CD4-positive, alpha-beta T cell treated with Interleukin-2 at 100 ng/mL for 4 hours (primary cell): ENCODE measurements at regions not wholly inside any gene's neighbourhood (a gene's known extent, or its start where the extent isn't known, plus 50 kb on each side); places are given as distances from the start of the nearest gene placed in this dataset.

Experiments used
- DNase-seq: peaks from one replicate; pipeline ENCODE4 v3.0.0-alpha.2; 2020; ENCODE audit warnings: low spot score

DNA sequence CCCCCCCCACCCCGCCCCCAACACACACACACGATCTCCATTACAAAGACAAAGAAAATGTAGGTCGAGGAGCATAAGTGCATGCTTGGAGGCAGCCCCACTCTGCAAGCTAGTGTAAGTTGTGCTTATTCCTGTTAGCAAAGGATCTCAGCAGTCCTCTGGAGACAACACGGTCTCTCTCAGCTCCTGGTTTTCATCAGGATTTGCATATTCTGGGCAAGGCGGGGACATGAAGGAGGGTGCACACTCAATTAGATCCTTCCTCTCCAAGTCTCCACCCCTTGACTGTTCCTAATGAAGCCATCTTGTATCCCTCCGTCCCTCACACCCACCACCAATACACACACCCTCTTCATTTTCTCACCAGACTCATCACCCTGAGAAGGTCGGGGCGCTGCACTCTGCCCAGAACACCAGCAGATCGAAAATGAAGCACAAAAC lies 63.8 kb downstream of the MRPL46 start:
- no peak for DNase-seq

DNA sequence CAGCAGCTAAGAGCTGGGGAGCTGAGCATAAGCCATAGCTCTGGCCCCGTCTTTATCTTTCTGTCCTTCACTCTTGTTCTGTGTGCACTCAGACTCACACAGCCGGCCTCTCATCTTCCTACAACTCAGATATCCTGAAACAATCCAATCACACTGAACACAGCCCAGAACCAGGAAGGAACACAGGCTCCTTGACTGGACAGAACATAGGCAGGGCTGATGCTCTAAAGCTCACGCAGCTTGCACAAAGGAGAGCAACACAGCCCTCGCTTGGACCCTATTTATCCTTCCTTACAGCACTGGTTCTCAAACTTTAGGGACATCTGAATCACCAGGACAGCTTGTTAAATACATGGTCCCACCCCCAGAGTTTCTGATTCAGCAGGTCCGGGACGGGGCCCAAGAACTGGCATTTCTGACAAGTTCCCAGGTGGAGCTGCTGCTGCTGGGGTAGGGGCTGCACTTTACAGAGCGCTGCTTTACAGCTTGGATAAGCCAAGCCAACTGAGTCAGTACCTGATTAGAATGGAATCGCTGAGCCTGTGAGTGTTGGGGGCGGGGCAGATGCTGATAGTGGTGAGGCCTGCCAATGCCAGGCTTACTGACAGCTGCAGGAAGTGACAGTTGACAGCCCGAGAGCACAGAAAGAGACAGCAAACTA lies 65.1 kb downstream of the MRPL46 start:
- no peak for DNase-seq

DNA sequence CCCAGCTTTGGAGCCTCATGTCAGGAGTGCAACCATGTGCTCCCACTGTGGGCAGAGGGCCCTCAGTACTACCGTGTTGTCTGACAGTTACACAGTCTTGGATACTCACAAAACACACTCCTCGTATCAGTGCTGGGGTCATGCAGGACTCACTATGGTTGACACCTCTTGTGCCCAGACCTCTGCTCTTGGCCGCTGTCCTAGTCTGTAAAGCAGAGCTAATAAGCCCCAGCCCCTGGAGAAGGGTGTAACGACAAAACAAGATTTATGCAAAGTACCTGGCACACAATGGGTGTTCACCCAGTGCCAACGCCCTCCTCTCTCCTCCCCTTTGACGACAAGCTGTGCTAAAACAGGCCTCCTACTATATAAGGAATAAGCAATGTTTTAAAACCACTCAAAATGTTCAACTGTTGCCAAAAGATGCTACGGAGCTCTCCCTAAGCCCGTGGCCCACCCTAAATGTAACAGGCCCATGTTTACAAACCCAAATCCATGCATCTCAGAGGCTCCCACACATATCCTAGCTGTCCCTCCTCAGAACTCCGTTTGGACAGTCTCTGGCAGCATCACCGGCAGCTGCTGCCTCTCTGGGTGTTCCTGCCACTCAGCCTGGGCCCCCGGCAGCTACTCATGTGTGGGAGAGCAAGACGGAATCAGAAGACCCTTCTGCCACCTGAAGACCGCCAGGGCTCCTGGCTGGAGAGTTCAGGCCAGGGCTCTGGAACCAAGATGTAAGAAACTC lies 65.8 kb downstream of the MRPL46 start:
- DNase-seq, result no peak

DNA sequence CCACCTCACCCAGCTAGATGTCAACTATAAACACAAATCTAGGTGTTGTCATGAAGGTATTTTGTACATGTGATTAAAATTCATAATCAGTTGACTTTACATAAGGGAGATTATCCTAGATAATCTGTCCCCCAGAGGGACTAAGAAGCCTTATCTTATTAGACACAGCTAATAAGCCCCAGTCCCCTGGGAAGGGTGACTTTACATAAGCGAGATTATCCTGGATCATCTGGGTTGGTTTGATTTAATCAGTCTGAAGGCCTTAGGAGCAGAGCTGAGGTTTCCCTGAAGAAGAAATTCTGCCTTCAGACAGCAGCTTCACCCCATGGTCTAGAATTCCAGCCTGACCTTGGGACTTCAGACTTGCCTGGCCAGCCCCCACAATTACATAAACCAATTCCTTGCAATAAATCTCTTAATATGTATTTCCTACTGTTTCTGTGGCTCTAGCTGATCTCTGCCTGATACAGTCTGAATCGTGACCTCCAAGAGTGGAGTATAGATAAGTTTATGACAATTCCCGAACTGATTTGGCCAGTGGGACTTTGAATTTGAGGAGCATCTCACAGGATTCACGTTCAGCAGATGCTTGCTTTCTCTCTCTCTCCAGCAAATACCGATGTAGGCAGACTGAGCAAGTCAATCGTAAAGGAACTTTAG lies 66.5 kb downstream of the MRPL46 start:
- no peak for DNase-seq

DNA sequence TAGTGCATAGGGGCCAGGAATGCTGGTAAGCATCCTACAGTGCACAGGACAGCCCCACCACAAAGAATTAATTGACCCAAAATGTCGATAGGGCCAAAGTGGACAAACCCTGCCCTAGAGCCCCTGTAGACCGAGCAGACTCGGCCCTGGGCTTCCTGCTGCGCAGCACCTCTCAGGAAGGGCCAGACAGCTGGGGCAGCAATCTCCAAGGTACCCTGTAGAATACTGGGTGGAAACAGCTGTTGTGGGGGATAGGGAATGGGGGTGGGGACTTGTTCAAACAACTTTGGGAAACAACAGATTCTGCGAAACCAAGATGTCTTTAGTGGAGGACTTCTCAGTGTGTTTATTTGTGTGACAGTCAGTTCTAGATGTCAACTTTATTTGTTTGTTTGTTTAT lies 67.1 kb downstream of the MRPL46 start:
- DNase-seq, result no peak

DNA sequence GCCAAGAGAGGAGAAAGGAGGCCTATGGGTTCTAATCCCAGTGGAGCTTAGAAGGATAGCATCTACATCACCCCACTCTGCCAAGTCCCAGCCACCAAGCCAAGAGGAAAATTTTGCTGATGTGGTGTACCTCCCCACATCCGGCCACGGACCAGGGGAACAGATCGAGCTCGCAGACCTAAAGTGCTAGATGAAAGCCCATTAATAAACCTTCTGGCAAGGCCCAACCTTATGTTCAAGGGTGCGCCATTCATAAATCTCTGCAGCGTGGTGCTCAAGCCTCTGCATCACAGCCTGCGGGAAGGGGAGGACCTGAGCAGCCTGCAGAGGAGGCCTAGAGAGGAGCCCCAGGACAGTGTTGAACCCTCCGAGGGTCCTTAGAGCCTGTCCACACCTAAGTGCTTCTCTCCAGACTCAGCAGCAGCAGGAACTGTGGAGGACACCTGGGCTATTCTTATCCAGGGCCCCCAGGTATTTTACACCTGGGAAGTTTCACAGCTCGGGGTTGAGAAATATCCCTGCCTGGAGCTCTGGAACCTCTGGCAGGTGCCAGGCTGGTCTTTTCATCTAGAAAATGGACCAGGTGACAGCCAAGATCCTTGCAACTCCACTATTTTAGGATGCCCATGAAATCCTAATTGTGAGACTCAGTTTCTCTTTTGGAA lies 68.0 kb downstream of the MRPL46 start:
- DNase-seq, result no peak

DNA sequence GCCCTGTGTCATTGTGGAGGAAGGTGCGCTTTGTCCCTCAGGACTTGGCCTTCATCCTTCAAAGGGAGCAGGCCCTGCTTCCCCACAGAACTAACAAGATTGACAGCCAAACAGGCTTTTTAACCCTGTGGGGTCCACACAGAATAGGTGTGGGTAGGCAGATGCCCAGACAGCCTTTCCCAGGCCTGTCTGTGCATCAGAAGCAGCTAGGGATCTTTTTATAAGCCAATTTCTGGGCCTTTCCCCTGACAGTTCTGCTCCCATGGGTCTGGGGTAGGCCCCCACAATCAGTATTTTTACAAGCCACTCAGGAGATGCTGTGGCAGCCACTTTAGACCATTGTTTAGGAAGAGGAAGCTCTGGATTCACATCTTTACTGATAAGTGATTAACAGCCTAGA lies 69.2 kb downstream of the MRPL46 start:
- no peak for DNase-seq

DNA sequence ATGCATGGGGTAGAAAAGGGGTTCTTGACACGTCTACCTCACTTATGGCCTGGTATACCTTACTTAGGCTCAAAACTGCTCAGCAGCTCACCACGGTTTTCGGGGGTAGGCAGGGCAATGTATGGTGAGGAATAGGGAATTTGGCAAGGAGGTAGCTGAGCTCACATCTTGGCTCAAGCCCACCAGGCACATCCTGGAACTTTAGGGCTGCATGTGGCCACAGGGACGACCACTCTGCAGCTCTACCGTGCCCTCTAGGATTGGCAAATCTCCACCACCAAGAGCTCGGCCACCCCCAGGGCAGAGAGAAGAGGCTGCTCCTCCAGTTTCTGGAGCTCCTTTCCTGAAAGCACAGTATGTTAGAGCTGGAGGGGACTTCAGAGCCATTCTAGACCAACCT lies 69.7 kb downstream of the MRPL46 start:
- no peak for DNase-seq

DNA sequence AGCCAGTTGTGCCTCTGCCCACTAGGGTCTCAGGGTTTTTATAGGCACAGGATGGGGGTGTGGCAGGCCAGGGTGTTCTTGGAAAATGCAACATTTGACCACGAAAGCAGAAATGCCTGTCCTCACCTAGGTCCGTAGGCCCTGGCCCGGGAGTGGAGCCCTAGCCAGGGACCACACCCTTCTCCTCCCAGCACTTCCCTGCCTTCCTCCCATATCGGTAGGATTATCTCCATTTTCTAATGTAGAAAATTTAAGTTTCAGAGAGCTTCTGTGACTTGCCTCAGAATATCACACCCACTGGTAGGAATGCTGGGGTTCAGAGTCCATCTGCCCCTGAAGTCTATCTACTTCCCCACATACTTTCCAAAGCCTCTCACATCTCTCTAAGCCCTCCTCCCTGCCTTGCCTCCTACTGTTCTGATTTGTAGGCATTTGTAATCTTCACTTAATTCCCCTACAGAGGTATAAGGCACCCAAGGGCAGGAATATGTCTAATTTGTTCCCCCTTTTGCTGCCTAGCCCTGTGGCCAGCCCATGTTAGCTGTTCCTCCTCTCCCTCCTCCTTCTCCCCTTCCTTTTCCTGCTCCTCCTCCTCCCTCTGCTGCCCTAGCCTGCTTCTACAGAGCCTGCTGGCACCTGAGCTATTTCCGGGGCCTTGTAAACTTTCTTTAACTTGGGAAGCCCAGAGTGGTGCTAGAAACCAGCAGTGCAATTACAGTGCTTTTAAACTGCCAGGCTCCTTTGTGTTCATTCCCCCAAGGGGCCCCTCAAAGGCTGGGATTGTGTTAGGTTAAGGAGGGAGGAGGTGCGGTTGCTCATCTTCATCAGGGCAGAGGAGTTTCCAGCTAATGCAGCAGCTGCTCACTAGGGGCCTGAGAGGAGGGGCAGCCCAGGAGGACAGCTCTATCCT lies 71.1 kb downstream of the MRPL46 start:
- no peak for DNase-seq

DNA sequence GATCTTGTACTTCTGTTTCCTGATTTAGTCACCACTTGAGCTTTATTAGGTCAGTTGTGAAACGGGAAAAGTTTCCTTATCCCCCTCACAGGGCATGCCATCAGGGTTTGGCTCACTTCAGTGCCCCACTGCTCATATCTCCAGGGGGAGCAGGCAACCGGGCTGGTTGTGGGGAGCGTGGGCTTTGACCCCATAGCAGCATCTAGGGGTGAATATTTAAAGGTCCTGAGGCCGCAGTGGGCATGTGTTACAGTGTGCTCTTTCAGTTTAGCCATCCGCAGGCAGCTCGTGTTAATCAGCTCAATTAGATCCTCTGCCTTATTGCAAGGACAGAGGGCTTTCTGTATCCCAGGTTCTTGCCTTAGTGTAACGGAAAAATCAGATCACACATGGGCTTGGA lies 71.9 kb downstream of the MRPL46 start:
- no peak for DNase-seq

DNA sequence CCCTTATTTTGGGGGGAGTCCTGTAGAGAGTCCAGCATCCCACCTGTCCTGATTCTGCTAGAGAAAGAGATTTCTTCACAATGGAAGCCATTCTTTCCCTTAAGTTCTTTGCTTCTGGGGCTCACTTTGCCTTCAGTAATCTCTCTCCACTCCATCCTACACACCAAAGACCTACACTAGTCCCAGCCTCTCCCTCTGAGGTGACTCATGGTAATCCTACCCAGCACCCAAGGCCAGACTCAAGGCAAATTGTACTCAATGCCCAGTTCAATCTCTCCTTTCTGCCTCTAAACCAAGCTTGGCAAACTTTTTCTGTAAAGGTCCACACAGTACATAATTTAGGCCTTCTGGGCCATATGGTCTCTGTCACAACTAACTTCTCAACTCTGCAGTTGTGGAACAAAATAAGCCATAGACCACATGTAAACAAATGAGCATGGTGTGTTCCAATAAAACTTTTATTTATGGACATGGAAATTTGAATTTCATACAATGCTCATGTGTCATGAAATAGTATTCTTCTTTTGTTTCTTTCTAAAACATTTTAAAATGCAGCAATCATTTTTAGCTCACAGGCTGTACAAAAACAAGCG lies 72.5 kb downstream of the MRPL46 start:
- DNase-seq, result no peak

DNA sequence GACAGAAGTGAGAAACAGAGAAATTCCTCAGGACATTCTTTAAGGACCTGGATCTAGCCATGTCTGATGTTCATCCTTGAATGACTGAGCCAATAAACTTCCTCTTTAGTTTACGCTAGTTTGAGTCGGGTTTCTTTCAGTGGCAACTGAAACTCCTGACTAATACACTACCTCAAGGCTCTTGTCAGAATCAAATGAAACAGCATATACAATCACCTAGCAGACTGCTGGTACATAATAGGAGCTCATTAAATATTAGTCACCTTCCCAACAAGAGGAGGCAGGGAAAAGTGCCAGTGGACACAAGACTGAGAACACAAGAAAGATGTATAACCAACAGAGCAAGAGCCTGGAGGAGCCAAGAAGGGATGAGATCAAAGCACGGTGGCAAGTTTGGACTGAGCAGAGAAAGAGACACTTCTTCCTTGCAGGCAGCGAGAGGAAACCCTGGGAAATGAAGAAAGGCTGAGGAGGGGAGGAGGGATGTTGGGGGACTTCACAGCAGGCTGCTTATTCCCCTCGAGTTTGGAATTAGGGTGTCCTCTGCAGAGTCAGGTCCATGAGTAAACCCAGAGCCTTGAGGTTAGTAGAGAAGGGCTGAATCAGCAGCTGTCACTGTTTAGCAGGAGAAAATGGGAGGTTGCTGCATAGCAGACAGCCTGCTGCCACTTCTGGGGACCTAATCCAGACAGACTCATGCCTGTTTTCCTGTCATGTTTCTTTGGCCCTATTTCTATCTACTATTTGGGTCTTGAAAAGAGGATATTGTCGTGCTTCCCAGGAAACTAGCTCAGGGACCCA lies 73.3 kb downstream of the MRPL46 start:
- no peak for DNase-seq

DNA sequence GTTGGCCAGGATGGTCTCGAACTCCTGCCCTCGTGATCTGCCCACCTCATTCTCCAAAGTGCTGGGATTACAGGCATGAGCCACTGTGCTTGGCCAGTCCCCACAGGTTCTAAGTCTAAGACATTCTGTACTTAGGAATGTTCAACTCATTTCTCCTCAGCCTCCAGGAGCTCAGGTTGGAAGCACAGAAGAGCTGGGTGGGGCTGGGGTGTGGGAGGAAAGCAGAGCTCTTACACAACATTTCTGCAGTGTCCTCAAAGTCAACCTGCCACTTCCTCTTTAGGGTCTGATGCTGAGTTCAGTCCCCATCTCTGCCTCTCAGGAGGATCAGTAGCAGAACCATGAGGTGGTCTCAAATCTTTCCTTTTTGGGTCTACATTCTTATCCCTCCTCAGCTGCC lies 75.5 kb downstream of the MRPL46 start:
- DNase-seq, result no peak

DNA sequence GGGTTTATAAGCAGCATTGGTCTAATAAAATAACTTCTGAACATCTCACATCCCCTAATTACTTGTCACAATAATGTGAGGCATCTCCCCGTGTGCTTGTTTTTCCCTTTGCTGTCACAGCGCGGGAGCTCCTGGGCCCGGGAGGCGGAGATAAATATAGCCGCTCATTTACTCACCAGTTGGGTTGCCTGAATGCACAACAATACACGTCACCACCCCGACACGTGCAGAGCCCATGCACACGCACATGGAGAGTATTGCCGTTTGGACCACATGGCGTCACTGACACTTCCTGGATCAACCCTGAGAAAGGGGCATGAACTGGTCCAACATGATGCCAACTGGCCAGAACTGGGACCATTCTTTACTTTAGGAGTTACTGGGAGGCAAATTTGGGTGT lies 76.2 kb downstream of the MRPL46 start:
- DNase-seq, result no peak

DNA sequence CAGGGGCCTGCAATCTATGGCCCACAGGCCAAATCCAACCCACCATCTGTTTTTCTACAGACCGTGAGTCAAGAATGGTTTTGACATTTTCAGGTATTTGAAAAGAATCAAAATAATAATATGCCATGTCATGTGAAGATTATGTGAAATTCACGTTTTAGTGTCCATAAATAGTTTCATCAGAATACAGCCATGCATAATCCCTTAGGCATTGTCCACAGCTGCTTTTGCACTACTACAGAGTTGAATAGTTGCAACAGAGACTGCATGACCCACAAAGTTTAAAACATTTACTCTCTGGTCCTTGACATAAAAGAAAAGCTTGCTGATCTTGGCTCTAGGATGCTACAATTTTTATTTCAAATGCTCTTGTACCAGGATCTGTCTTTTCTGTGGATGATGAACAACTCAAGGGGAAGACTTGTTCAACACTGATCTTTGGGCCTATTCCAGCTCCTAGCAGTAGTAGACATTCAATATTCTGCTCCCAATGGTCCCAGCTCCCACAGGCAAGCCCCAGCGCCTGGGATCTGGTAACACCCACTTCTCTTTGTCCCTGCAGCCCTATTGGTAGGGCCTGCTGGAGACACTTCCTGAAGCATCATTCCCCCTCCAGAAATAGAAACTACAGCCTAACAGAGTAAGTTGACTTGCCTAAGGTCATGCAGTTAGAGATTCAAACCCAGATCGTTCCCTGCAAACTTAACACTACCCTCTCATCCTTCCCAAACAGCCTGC lies 76.9 kb downstream of the MRPL46 start:
- DNase-seq, result no peak

DNA sequence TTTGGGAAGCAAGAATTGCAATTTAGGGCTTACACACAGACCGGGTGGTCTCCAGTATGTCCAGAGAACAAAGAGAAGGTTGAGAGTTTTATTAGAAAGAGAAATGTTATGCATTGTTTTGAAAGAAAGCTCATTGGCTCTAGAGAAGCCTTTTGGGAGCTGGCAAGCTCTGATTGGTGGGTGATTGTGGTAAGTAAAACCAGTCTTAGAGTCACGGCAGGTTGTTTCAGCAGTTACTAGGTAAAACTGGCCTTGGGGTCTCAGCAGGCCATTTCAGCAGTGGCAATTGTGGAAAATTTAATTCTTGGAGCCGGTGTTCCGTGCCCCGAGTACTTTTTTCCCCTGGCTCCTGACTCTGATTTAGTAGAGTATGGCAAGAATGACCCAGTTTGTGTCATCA lies 78.1 kb downstream of the MRPL46 start:
- no peak for DNase-seq

DNA sequence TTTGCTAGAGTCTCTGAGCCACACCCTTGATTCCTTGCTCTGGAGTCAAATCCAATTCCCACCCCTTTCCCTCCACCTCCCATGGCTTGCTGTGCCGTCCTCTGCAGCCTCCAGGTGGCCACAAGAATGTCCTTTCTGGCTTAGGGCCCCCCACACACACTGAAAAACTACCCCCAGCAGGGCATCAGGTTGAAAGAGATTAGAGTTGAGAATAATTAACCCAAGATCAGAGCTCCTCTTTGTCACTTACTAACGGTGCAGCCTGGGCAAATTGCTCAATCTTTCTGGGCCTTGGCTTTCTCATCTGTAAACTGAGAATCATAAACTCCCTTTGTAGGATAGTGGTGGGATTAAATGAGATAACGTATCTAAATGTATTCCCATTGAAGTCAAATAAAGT lies 78.5 kb downstream of the MRPL46 start:
- DNase-seq, result no peak

DNA sequence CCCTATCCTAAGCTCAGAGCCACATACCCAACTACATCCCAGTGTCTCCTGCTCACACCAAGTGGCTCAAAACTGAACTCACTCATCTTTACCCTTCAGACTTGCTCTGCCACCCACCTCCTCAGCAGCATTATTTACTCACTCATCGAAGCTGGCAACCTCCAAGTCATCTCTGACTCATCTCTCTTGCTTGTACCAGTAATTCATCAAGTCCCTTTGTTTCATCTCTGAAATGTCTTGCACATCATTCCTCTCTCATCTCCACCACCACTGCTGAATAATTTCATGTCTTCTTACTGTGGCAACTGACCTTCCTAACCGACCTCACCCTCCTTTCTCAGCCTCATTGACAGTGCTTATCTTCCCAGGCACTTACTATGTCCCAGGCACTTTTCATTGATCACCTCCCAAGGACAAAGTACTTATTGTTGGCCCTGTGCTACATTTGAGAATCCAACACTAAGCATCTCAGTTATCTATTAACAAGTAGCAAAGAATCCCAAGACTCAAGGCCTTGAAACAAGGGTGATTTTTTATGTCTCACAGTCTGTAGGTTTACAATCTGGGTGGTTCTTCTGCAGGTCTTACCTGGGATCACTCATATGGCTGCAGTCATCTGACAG lies 82.0 kb downstream of the MRPL46 start:
- DNase-seq, result no peak

DNA sequence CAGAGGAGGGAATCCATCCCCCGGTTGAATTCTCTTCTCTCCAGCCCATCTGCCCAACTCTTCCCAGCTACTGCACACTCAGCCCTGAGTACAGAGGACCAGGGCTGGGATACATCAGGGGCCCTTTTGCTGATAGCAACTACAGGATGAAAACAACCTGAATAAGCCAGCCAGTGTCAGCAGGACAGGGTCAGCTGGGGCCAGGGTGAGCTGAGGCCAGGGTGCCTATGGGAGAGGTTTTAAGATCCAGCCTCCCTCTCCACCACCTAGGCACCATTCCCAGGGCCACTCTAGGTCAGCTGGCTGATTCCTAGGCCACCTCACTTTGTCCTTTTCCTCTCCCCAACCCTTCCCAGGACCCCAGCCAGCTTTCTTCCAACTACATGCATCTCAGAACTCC lies 83.8 kb downstream of the MRPL46 start:
- DNase-seq, result no peak
